Lower leg skin (tissue), 3 donors: ENCODE measurements at regions not wholly inside any gene's neighbourhood (a gene's known extent, or its start where the extent isn't known, plus 50 kb on each side); places are given as distances from the start of the nearest gene placed in this dataset.

Experiments used
- POLR2A ChIP-seq, 2 donors: fragments of 450-650 bp; IDR thresholded peaks; one replicate each; pipeline ENCODE4 v1.6.1; 2016 to 2017; ENCODE audit warnings: antibody characterized with exemption in 2 of 2, mild to moderate bottlenecking in 1 of 2, moderate library complexity in 1 of 2
- TF ChIP-seq, protein P1 (sequence below), 3 donors: fragments of 450-650 bp; IDR thresholded peaks; one replicate each; pipeline ENCODE4 v1.5.1; 2016; ENCODE audit warnings: antibody characterized with exemption in 3 of 3, mild to moderate bottlenecking in 3 of 3, moderate library complexity in 2 of 3

- TF ChIP-seq, protein P1, sequence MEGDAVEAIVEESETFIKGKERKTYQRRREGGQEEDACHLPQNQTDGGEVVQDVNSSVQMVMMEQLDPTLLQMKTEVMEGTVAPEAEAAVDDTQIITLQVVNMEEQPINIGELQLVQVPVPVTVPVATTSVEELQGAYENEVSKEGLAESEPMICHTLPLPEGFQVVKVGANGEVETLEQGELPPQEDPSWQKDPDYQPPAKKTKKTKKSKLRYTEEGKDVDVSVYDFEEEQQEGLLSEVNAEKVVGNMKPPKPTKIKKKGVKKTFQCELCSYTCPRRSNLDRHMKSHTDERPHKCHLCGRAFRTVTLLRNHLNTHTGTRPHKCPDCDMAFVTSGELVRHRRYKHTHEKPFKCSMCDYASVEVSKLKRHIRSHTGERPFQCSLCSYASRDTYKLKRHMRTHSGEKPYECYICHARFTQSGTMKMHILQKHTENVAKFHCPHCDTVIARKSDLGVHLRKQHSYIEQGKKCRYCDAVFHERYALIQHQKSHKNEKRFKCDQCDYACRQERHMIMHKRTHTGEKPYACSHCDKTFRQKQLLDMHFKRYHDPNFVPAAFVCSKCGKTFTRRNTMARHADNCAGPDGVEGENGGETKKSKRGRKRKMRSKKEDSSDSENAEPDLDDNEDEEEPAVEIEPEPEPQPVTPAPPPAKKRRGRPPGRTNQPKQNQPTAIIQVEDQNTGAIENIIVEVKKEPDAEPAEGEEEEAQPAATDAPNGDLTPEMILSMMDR (IDR thresholded peaks at IDR 0.05): no peak
- no peak for TF ChIP-seq POLR2A (IDR thresholded peaks at IDR 0.05)
Observed at GRCh38 chr1:229869687-229870086, 197.4 kb upstream of the GALNT2 start.
